Activated T-helper 2 cell treated with anti-CD3 and anti-CD28 coated beads, Interferon-gamma antibody, Interleukin-2, Interleukin-4, amounts not matched to agents 10 μg/mL and 5 μg/mL and 100 μg/mL, durations not matched to agents 14 hours and 24 hours and 36 hours (primary cell): ENCODE measurements at regions not wholly inside any gene's neighbourhood (a gene's known extent, or its start where the extent isn't known, plus 50 kb on each side); places are given as distances from the start of the nearest gene placed in this dataset.

Experiments
- DNase-seq: peaks from one replicate; pipeline ENCODE4 v3.0.0; 2021; ENCODE audit warnings: low spot score
- H3K27ac Mint-ChIP-seq: one replicate; pipeline ENCODE4 v1.8.0; 2021; ENCODE audit warnings: mixed read lengths
- H3K27me3 Mint-ChIP-seq: one replicate; pipeline ENCODE4 v1.8.0; 2021; ENCODE audit warnings: low read depth, mixed read lengths
- H3K36me3 Mint-ChIP-seq: one replicate; pipeline ENCODE4 v1.8.0; 2021; ENCODE audit warnings: low read depth, mixed read lengths
- H3K4me1 Mint-ChIP-seq: one replicate; pipeline ENCODE4 v1.8.0; 2021; ENCODE audit warnings: low read depth, mixed read lengths
- H3K4me3 Mint-ChIP-seq: one replicate; pipeline ENCODE4 v1.8.0; 2021; ENCODE audit warnings: low read depth, mild to moderate bottlenecking, moderate library complexity, mixed read lengths
- H3K9me3 Mint-ChIP-seq: one replicate; pipeline ENCODE4 v1.8.0; 2021; ENCODE audit warnings: mixed read lengths
- intact Hi-C: fragments of 100-400 bp; cut with micrococcal nuclease; formaldehyde crosslinking; loops from one replicate; pipeline ENCODE4 v1.15.1; 2023

DNA sequence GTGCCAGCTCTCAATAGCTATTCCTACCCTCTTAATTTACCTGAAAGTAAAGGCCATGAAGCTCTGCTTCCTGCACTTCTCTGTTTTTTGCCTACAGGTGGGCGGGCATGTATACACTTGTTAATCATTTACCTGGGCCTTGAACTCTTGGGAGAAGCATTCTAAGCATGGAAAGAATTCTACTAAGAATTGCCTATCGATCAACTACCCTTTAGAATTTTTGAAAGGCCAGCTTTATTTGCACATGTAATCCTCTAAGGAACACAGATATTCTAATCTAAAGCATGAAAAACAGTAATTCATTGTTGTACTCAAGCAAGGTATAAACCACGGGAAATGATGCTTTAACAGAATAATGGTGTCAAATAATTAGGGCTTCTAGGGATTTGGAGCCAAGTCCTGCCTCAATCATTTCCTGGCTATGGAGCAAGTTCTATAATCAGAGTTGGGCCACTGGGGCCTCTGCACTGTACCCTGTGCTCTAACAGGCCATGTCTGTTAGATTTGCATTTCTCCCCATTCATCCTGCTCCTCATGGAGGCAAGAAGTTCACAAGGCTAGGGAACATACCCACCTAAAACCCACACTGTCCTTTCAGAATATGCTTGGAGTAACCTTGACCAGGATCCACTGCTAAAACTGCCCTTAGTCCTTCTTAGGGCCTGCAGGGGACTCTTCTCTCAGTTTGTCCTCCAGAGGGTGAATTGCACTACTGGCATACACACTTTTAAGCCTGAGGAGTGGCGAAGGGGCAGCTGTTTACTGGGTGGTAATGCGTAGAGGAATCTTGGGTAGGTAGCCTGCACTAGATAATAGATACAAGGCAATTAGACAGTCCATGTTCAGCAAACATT is 276.4 kb upstream of the JAG1 start:
- H3K27ac Mint-ChIP-seq: no peak overlapping the region
- no peaks in the 10 kb centered on the region for H3K36me3 Mint-ChIP-seq
- intact Hi-C loops: no loop called here
- H3K4me3 Mint-ChIP-seq: no peak overlapping the region
- no peaks in the 10 kb centered on the region for H3K4me1 Mint-ChIP-seq
- DNase-seq: no peak
- H3K9me3 Mint-ChIP-seq: peaks cover 2% of the 10 kb centered on the region
- no peaks in the 10 kb centered on the region for H3K27me3 Mint-ChIP-seq

DNA sequence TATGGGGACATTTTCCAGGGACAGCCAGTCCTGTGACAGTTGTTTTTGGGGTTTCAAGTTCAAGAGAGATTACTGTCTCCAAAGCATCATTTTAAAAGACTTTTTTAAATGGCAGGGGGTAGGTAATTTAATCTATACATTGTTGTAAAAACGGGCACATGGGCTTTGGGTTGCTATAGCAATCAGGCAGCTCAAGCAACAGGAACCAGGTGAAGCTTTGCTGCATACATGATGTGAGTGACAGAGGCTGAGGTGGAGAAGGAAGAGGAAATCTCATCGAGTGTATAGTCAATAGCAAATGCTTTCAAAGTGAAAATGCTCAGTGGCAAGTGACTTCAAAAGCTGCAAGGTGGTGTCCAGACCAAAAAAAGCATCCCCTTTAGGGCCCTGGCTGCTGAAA is 277.4 kb upstream of the JAG1 start:
- Mint-ChIP-seq H3K27ac (no peak overlapping the region), H3K4me1 (no peaks in the 10 kb centered on the region), H3K36me3 (no peaks in the 10 kb centered on the region), H3K4me3 (no peak overlapping the region), H3K27me3 (no peaks in the 10 kb centered on the region), H3K9me3 (peaks cover 2% of the 10 kb centered on the region)
- intact Hi-C loops: no loop called here
- DNase-seq: no peak

DNA sequence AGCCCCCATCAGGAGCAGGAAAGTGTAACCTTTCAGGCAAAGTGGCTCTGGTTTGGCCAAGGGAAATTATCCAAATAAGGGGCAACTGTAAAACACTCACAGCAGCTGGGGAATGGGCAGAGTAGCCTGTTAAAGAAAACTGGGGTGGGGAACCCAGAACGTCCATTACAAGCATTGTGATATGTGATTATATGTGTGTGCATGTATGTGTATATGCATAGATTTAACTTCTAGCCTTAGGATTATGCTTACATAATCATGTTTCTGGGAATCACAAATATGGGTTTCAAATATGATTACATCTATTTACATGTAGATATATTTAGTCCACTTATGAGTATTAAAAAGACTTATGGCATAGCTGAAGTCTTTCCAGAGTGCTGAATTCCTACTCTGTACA is 278.1 kb upstream of the JAG1 start:
- no peak overlapping the region for H3K4me3 Mint-ChIP-seq
- no peak for DNase-seq
- intact Hi-C loops: no loop called here
- no peaks in the 10 kb centered on the region for H3K36me3 Mint-ChIP-seq
- no peaks in the 10 kb centered on the region for H3K4me1 Mint-ChIP-seq
- H3K27me3 Mint-ChIP-seq: no peaks in the 10 kb centered on the region
- no peak overlapping the region for H3K27ac Mint-ChIP-seq
- H3K9me3 Mint-ChIP-seq: peaks cover 2% of the 10 kb centered on the region

DNA sequence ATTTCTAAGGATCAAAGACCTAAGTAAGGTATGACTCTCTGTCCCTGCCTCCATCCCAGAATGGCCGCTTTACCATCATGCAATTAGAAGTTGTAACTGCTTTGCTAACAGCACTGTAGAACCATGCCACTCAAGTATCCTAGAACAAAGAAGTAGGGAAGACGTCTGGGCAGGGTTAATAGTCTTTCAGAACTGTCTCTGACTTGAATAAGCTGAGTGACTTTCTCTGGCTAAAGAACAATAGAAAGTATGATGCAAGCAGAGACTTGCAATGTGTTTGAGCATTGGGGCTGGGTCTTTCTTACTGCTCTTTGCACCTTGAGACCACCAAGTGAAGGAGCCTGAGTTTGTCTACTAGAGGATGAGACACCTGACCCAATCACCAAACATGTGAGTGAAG is 279.6 kb upstream of the JAG1 start:
- H3K27me3 Mint-ChIP-seq: no peaks in the 10 kb centered on the region
- no peaks in the 10 kb centered on the region for H3K4me1 Mint-ChIP-seq
- H3K9me3 Mint-ChIP-seq: peaks cover 2% of the 10 kb centered on the region
- intact Hi-C loops: no loop called here
- H3K27ac Mint-ChIP-seq: no peak overlapping the region
- H3K36me3 Mint-ChIP-seq: no peaks in the 10 kb centered on the region
- no peak for DNase-seq
- no peak overlapping the region for H3K4me3 Mint-ChIP-seq

GRCh38 chr20:10954137-10954840 is 280.5 kb upstream of the JAG1 start:
- Mint-ChIP-seq H3K4me1 (no peaks in the 10 kb centered on the region), H3K27ac (no peak overlapping the region), H3K4me3 (no peak overlapping the region), H3K36me3 (no peaks in the 10 kb centered on the region), H3K27me3 (no peaks in the 10 kb centered on the region), H3K9me3 (peaks cover 2% of the 10 kb centered on the region)
- intact Hi-C loops: no loop called here
- no peak for DNase-seq

GRCh38 chr20:10954908-10955580 is 281.2 kb upstream of the JAG1 start:
- Mint-ChIP-seq H3K9me3 (no peaks in the 10 kb centered on the region), H3K27me3 (no peaks in the 10 kb centered on the region), H3K36me3 (no peaks in the 10 kb centered on the region), H3K27ac (no peak overlapping the region), H3K4me3 (no peak overlapping the region), H3K4me1 (no peaks in the 10 kb centered on the region)
- no peak for DNase-seq
- intact Hi-C loops: no loop called here

GRCh38 chr20:10958279-10958678 is 284.5 kb upstream of the JAG1 start:
- no peak for DNase-seq
- Mint-ChIP-seq H3K27me3 (no peaks in the 10 kb centered on the region), H3K4me1 (no peaks in the 10 kb centered on the region), H3K4me3 (no peak overlapping the region), H3K27ac (no peak overlapping the region), H3K36me3 (no peaks in the 10 kb centered on the region), H3K9me3 (no peaks in the 10 kb centered on the region)
- intact Hi-C loops: no loop called here

- Mint-ChIP-seq H3K27me3 (no peaks in the 10 kb centered on the region), H3K36me3 (no peaks in the 10 kb centered on the region), H3K4me1 (no peaks in the 10 kb centered on the region), H3K9me3 (no peaks in the 10 kb centered on the region), H3K27ac (no peak overlapping the region), H3K4me3 (no peak overlapping the region)
- intact Hi-C loops: no loop called here
- DNase-seq: no peak
These were observed 286.6 kb upstream of the JAG1 start for GRCh38 chr20:10960416-10960815.

GRCh38 chr20:10961651-10962288 is 288.0 kb upstream of the JAG1 start:
- Mint-ChIP-seq H3K27me3 (no peaks in the 10 kb centered on the region), H3K36me3 (no peaks in the 10 kb centered on the region), H3K4me3 (no peak overlapping the region), H3K4me1 (no peaks in the 10 kb centered on the region), H3K27ac (no peak overlapping the region), H3K9me3 (no peaks in the 10 kb centered on the region)
- intact Hi-C loops: no loop called here
- no peak for DNase-seq

DNA sequence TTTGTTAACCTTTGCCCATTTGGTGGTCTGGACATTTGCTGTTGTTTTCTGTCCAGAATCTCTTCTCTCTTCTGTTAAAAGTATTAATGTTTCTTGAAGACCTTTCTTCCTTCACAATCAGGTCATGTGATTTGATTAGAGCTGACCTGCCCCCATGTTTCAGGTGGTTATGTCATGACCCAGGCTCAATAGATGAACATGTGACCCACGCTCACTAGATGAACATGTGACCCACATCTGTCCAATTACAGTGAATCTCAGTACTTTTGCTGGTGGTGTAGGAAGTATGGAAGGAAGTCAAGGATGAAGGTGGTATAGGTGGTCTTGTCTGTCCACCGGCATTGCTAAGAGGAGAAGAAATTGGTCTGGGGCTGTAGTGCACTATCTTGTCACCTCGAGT is 289.1 kb upstream of the JAG1 start:
- H3K9me3 Mint-ChIP-seq: no peaks in the 10 kb centered on the region
- no peak overlapping the region for H3K27ac Mint-ChIP-seq
- no peaks in the 10 kb centered on the region for H3K27me3 Mint-ChIP-seq
- no peaks in the 10 kb centered on the region for H3K4me1 Mint-ChIP-seq
- no peaks in the 10 kb centered on the region for H3K36me3 Mint-ChIP-seq
- intact Hi-C loops: no loop called here
- DNase-seq: no peak
- H3K4me3 Mint-ChIP-seq: no peak overlapping the region

GRCh38 chr20:10963717-10964266 is 290.0 kb upstream of the JAG1 start:
- intact Hi-C loops: no loop called here
- no peak for DNase-seq
- no peaks in the 10 kb centered on the region for H3K36me3 Mint-ChIP-seq

DNA sequence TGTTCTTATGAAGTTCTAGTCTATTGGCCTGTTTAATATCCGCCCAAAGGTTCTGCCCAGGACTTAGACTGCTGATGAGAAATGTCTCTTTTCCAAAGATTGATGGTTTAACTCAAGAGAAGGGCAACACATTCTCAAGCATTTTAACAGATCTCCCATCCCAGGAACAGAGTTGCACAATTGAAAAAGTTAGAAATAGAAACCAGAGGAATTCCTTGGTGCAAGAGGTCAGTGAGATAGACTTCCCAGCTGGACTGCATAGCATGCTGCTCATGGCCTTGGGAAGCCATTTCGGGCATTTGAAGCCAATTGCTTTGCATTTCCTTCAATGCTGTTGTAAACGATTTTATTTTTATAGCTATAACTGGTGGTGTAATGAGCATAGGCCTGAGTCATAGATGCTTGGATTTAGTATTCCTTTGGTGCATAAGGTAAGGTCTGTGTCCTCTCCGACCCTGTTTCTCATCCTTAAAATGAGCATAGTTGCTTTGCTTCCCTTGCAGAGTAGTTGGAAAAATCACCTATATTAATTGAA is 292.2 kb upstream of the JAG1 start:
- peaks cover 3% of the 10 kb centered on the region for H3K9me3 Mint-ChIP-seq

More at GRCh38 chr20:10963717-10964266, 290.0 kb upstream of the JAG1 start:
- no peaks in the 10 kb centered on the region for H3K4me1 Mint-ChIP-seq
- H3K4me3 Mint-ChIP-seq: no peak overlapping the region
- H3K9me3 Mint-ChIP-seq: no peaks in the 10 kb centered on the region
- no peaks in the 10 kb centered on the region for H3K27me3 Mint-ChIP-seq
- no peak overlapping the region for H3K27ac Mint-ChIP-seq

More for the DNA sequence above, 292.2 kb upstream of the JAG1 start:
- Mint-ChIP-seq H3K4me1 (no peaks in the 10 kb centered on the region), H3K36me3 (no peaks in the 10 kb centered on the region), H3K4me3 (no peak overlapping the region), H3K27me3 (no peaks in the 10 kb centered on the region), H3K27ac (no peak overlapping the region)
- intact Hi-C loops: no loop called here
- no peak for DNase-seq
